GM19438 (cell line): ENCODE measurements at regions not wholly inside any gene's neighbourhood (a gene's known extent, or its start where the extent isn't known, plus 50 kb on each side); places are given as distances from the start of the nearest gene placed in this dataset.
"Not testable (repeated sequence)": the region's sequence is repeated elsewhere in the genome, so short reads cannot be mapped to it uniquely, and the experiment has no call there.

Experiments used
- ATAC-seq: cut with Tn5 transposase; IDR thresholded peaks from one replicate; pipeline ENCODE4 v1.9.1; 2021; ENCODE audit warnings: low read depth; ENCODE audit not compliant: unreplicated experiment

DNA sequence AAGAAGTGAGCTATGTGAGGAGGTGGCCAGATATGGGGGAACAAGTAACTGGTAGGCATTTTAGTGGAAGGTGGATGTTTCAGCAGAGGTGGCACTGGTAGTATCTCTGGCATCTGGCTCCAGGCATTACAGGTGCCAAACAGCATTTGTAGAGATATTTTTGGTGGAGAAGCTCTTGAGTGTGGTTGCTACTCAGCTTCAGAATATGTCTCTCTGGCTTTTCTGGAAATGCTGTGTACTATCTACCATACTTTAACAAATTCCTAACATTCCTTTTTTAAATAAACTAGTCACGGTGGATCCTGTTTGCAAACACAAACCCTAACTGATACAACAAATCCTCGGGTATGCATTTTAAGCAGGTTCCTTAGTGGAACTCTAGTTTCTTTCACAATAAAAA, 128.0 kb downstream of the BARX2 start:
- ATAC-seq, result no peak

DNA sequence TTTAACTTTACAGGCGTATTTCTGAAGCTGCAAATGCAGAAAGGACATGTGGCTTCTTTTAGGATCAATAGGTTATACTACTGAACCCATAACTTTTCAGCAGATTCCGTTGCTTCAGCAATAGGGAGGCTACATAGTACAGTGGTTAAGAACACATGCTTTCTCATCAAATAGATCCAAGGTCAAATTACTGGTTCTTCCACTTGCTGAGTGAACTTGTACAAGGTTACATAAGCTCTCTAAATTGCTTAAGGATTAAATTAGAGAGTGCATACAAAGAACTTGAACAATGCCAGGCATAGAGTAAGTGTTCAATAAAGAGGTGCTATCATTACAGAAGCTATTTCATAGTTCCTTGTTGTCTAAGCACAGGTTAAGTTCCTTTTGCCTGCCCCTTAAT, 129.6 kb downstream of the BARX2 start:
- ATAC-seq, result no peak

DNA sequence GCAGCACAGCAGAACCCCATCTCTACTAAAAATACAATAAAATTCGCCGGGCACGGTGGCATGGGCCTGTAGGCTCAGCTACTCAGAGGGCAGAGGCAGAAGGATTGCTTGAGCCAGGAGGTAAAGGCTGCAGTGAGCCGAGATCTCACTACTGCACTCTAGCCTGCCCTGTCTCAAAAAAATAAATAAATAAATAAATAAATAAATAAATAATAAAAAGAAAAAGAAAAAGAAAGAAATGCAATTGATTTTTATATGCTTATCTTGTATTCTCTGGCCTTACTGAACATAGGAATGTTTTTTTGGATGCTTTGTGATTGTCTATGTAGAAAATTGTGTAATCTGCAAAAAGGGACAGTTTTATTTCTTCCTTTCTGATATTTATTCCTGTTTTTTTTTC, 132.5 kb downstream of the BARX2 start:
- ATAC-seq, result no peak

DNA sequence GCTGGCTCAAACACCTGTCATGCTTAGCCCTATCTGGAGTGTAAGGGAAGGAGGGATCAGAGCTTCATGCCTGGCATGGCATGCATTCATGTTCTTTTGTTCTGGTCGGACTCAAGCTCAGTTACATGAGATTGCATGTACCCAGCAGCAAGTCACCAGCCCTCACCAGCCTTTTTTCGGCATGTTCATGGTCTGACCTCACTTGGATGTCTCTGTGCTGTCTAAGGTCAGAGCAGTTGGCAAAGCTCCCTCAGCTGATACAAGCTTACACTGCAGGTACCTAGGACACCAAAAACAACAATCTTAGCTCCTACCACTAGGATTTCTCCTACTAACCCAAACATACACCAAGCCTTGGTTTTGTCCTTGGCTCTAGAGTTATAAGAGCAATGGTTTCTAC, 152.6 kb downstream of the BARX2 start:
- ATAC-seq, result no peak

DNA sequence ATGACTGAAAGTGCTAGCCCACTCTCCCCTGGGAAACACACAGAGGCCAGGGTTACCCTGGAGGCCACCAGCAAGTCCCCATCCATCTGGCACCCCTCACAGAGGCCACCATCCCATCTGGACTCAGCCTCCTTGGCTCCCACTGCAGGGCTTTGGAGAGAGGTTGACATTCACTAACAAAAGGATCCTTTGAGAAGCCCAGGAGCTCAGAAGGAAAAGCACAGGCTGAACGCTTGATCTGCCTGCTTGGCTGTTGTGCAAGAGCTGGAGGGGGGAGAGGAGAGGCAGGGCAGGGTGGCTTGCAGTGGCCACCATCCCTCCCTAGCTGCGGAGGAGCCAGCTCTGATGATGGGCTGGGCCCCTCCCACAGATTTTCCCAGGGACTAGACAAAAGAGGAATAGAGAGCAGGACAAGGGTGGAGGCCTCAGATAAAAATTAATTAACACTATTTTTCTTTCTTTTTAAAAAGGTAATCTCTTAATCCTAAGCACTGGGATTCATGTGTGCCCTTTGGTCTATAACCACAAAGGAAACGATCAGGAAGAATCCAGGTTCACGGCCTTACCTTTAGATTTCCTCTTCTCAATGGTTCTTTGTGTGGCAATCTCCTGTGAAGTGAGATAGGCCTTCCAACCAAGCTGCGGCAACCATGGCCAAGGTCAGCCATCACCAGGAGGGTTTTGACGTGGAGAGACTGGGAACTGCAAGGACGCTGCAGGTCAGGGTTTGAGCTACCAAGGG, 154.7 kb downstream of the BARX2 start:
- no peak for ATAC-seq

DNA sequence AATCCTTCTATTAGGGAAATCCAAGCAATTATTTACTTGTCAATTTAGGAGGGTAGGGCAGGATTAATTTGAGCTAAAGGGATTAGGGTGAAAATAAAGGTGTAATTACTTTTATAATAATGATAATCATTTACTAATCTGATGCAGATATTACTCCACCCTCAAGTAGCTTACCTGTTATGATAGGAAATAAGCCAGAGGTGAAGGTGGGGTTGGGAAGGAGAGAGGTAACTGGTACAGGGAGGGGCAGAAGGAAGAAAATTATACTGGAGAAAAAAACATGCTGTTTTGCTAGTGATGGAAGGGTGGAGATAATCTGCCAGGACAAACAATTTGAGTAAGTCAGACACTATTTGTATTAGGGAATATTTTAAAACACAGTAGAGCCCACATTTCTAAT, 157.7 kb downstream of the BARX2 start:
- no peak for ATAC-seq

DNA sequence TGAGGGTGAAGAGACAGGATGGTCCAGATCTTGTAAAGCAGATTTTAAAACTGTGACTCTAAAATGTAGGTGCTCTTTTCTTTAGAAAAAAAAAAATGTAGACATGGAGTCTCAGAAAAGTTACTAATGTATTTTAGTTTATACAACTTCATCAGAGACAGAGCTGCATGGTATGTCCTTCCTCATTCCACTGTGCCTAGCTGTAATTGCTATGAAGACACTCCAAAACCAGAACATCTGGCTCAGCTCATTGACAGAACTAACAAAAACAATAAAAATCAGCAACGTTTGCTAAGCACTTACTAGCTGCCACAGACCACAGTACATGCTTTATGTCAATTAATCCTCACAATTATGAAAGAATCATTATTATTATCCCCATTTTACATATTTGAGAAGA, 160.7 kb downstream of the BARX2 start:
- ATAC-seq, result no peak

DNA sequence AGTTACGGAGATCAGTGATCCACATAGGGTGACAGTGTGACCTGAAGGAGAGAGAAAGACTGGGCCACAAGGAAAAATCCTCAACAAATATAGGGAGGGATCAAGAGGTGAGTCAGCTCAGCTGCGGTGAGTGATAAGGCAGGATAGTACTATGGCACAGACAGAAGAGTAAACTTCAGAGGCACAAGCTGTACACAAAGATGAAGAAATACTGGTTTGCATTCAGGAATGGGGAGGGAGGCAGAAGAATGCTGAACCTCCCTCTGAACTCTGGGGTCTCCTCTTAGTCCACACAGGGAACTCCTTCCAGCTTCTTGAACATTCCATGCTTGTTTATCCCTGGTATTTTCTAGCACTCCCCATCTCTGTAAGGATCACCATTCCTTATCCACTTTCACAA, 162.7 kb downstream of the BARX2 start:
- no peak for ATAC-seq

DNA sequence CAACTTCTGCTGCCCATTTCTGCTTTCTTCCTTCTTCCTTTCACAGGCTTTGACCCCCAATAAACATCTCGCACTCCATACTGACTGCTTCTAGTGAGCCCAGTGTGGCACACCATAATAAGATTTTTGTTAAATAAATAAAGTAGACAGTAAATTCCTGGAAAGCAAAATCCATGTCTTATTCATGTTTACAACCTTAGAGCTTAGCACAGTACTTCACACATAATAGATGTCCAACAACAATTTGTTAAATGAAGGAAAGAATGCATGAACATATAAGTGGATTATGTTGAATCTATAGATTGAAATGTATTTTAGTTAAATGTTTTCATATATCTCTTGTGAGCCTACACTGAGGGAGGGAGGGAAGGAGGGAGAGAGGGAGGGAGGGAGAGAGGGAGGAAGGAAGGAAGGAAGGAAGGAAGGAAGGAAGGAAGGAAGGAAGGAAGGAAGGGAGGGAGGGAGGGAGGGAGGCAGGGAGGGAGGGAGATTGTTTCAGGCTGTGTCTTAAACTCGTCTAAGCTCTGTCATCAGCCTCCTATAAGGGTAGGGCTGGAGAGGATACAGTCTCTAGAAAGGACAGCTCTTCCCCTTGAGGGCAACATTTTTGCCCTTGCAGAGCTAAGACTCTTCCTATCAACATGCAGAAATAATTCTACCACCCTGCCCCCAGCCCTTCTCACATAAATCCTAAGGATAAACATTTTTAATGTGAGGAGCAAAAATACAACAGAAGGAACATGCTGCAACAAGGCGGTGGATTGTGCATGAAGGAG, 168.1 kb downstream of the BARX2 start:
- no peak for ATAC-seq

DNA sequence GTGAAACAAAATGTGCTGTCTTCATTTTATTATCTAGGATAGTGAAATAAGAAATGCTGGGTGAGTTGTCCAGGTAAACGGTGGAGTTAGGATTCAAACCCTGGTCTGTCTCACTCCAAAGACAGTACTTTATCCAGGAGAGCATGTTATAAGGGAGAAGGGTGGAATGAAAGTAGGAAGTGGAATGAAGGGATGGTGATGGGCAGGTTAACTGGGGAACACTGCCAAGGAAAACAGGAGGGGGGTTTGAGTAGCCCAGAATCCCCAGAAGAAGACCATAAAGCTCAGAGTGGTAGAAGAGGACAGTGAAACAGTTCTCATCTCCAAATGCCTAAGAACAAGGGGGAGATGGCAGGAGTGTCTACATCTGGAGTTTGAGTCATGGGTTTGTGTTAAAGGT, 169.0 kb downstream of the BARX2 start:
- no peak for ATAC-seq

DNA sequence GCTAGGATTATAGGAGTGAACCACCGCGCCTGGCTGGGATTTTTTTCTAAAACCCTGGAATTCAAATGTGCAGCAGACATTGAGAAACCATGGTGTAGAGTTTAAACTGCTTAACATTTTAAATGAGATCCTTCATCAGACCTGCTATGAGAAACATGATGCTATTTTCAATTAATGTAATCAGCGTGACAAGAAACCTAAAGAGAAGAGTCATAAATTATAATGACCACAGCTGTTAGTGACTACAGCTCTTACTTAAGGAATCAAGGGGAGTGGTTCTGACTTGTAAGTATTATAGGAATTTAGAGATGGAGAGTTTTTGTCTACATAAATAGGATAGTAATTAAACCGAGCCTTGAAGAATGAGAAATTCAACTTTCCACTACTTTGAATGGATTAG, 170.6 kb downstream of the BARX2 start:
- no peak for ATAC-seq

DNA sequence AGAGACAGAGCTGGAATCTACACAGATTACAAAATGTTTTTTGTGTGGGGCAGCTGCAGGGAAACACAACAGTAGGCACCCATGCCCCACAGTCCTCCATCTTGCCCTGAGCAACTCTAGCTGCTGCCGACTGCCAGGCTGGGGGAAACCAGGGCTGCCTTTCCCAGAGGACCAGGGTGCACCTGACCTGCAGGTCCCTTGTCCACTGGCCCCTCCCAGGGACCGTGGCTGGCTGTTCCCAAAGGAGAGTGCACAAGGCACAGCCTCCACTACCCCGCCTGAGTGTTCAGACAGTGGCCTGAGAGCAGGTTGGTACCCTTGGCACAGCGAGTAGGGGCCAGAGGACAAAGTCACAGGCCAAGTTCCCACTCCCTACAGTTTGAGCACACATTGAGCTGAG, 181.8 kb downstream of the BARX2 start:
- no peak for ATAC-seq

DNA sequence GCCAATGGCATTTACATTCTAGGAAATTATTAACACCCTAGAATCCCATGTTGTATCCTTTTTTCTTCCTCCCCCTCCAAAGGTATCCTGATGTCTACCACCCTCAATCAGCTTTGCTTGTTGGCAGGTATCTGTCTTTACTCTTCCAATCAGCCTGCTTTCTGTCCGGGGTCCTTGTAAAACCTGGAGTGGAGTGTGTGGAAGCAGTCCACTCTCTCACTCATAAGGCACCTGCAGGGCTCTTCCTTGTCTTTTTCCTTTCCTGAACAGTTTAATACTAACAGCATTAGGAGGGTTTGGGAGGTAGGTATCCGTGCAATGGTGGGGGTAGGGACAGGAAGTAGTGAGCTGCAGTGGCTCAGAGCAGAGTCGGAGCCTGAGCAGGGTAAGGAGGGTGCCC, 193.4 kb downstream of the BARX2 start:
- no peak for ATAC-seq

DNA sequence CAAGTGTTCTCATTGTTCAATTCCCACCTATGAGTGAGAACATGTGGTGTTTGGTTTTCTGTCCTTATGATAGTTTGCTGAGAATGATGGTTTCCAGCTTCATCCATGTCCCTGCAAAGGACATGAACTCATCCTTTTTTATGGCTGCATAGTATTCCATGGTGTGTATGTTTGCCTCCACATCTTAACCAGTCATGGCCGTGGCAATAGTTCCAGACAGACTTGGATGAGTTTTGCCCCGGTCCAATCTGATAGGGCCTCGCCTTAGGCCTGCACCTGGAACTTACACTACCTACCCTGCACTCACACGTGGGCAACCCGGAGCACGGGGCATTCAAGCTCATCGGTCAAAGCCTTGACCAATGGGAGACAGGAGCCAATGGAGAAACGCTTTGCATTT, 197.0 kb downstream of the BARX2 start:
- not testable (repeated sequence) for ATAC-seq

DNA sequence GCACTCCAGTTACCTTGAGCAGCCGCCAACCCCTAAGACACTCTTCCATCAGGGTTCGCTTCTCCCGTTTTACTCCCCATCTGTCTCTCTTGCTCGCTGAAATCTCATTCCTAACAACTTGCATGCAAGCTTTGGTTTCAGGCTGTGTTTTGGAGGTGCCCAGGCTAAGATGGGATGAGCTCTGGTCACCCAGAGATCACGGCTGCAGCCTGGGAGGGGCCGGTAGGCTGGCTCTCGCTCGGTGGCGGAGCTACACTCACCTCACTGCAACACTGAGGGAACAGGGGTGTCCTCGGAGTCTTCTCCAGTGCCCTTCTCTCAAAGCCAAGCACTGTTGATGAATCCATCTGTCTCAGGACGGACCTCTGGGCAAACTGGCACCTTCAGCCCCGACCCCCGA, 197.5 kb downstream of the BARX2 start:
- ATAC-seq, result no peak

DNA sequence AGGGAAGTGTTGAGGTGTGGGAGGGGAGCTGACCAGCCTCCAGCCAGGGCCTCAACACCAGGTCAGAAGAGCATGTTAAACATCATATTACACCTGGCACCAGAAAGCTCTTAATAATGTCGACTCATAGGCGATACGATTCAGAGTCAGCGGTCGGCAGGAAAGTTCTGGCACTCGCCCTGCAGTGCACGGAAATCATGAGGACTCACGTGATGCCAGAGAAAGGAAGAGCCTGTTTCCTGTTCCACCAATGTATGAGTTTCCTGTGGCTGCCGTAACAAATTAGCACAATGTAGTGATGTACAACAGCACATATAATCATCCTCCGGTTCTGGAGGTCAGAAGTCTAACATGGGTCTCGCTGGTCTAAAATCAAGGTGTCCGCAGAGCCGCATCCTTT, 198.8 kb downstream of the BARX2 start:
- no peak for ATAC-seq

DNA sequence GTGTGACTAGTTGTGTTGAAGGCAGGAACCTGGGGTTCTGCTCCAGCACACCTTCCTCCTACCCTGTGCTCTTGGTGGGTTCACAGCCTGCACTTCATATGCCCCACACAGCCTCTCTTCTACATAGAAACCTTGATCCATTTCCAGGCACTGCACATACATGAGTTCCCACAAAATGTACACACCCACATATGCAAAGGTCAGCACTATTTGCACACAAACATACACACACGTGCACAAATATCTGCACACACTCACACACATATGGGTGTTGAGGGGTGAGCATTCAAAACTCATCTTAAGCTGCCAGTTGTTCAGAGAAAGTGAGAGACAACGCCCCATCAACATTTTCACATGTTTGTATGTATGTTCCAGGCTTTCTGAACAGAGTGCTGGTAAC, 201.0 kb downstream of the BARX2 start:
- no peak for ATAC-seq

DNA sequence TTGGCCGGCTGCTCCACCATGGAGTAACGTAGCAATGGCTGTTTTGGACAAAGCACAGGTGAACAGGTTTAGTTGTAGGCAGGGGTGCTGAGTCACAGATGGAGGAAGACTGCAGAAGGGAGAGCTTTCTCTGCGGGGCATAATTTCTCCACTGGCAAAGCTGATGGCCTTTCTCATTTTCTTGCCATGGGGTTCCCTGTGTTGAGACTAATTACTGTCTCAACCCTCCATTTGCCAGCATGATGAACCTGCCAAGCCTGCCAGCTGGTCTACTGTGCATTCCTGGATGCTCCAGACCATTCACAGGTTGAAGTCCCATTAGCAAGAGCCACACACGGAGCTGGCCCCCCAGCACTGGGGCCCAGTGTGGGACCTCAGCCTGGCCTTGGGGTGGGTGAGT, 202.4 kb downstream of the BARX2 start:
- ATAC-seq, result no peak

DNA sequence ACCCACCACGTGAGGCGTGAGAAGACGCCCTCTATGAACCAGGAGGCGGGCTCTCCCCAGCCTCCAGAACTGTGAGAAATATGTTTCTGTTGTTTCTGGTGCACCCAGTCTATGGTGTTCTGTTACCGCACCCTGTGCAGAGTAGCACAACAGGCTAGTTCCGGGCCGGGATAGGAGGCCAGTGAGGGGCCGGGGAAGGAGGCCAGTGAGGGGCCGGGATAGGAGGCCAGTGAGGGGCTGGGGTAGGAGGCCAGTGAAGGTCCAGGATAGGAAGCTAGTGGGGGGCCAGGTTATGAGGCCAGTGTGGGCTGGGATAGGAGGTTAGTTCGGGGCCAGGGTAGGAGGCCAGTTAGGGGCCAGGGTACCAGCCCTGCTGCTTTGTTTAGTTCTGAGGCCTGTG, 204.6 kb downstream of the BARX2 start:
- ATAC-seq, result no peak

DNA sequence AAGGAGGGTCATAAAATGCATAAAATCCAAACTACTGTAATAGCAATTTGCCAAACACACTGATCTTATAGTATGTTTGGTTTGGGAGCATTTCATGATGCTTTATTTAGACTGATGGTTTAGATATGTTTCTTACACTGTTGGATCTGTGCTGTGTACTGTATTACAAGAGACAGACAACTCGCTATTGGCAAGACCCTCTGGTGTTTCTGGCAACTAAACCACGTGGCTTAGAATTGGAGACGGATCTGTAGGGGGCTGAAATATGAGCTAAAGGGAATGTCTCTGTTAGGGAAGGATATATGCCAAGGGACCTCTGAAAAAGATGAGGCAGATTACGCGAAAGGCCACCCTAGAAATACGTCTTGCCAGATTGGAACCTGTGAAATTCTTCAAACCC, 208.7 kb downstream of the BARX2 start:
- no peak for ATAC-seq

DNA sequence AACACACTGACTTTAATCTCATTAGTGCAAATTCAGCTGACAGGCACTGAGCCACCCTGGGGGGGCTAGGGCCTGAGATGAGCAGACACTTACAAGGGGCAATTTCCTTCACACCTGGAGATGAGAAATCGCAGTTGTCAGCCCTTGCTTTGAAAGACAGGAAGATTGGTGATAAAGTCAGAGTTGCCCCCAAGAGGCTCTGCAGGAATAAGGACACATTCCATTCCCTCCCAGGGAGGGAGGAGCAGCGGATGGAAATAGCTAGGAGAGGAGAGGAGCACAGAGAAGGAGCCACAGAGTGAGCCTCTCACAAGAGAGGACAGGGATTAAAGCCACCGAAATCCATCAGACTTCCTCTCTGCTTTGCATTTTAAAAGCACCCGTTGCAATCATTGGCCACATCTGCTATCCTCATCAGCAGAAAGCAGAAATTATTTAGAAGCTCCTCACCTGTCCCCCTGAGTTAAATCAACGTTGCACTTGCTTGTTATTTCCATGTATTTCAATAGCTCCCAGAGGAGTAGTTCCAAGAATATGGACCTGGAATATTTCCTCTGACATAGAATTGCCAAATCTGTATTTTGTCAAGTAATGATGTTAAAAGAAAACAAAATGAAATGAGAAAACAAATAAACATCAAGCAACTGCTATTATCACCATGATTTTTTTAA, 213.7 kb downstream of the BARX2 start:
- ATAC-seq, result no peak
